ENCODE measurements at regions not wholly inside any gene's neighbourhood (a gene's known extent, or its start where the extent isn't known, plus 50 kb on each side); places are given as distances from the start of the nearest gene placed in this dataset.

DNA sequence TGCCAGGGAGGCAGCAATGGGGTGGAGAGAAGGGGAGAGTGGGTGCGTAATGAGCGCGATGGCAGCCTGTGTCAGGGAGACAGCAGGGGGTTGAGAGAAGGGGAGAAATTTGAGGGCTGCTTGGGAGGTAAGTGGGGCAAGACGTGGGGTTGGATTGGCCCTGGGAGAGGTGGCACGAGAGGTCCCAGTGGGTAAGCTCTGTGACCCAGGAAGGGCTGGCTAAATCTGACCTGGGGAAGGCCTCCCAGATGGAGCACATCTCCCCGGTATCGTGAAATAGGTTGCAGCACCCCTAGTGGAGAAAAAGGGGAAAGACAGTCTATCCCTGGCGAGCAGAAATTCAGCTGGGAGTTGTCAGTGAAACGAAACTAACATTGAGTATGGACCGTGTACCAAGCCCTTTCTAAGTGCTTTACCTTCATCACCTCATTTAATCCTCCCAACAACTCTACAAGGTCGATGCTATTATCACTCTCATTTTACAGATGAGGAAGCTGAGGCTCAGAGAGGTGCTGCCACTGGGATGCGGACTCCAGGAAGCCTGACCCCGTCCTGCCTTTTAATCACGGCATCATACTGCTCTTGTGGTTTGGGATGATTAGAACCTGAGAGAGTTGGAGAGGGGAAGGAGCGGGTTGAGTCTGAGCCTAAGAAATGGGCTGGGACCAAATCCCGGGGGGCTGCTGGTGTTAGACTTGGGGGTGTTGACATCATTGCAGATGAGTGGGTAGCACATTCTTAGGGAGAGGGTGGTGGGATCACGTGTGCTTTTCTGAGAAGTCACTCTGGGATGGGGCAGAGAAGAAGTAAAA is 56.6 kb upstream of the RPL11 start:
- TF ChIP-seq CTCF (IDR thresholded peaks at IDR 0.05): peak; percentile 88 to 97 (median 93)
- peak in 1 of 2 donors; percentile 13 for TF ChIP-seq POLR2A (IDR thresholded peaks at IDR 0.05)

Data from heart left ventricle (tissue), 13 donors.